ENCODE measurements at regions not wholly inside any gene's neighbourhood (a gene's known extent, or its start where the extent isn't known, plus 50 kb on each side); places are given as distances from the start of the nearest gene placed in this dataset.
"Not testable (repeated sequence)": the region's sequence is repeated elsewhere in the genome, so short reads cannot be mapped to it uniquely, and the experiment has no call there.

- Histone ChIP-seq H3K79me2 (ENCODE audit: control insufficient read depth, low read length) (no peaks in the 10 kb centered on the region), H3K4me1 (ENCODE audit: control insufficient read depth, low read length) (no peaks in the 10 kb centered on the region), H3K27ac (ENCODE audit: low read depth, low read length) (no peak overlapping the region), H3F3A (ENCODE audit: control insufficient read depth, insufficient read depth) (no peaks in the 10 kb centered on the region), H4K20me1 (ENCODE audit: control insufficient read depth, insufficient read depth, low read depth, low read length) (no peaks in the 10 kb centered on the region), H3K4me3 (ENCODE audit: low read length) (no peak overlapping the region), H3K9me3 (ENCODE audit: control insufficient read depth, insufficient read depth, low read length) (no peaks in the 10 kb centered on the region; the same call in 1 of the 2 replicates), H3K27me3 (ENCODE audit: control insufficient read depth, low read length) (no peaks in the 10 kb centered on the region), H3K4me2 (ENCODE audit: low read length) (no peak overlapping the region), H3K9me2 (replicated peaks; ENCODE audit: control insufficient read depth, low read length) (no peaks in the 10 kb centered on the region), H3K36me3 (ENCODE audit: control insufficient read depth, low read length) (no peaks in the 10 kb centered on the region)
- TF ChIP-seq EZH2phosphoT487 (IDR thresholded peaks at IDR 0.05; ENCODE audit: borderline replicate concordance, low read length): no peak
- TF ChIP-seq CTCF (IDR thresholded peaks at IDR 0.05; ENCODE audit: low read depth, low read length, poor library complexity, severe bottlenecking): no peak
These were observed 916.7 kb downstream of the PLOD2 start for GRCh38 chr3:145244327-145244726.

GRCh38 chr3:145246291-145246690 lies 914.7 kb downstream of the PLOD2 start:
- Histone ChIP-seq H3F3A (ENCODE audit: control insufficient read depth, insufficient read depth) (no peaks in the 10 kb centered on the region), H3K4me2 (ENCODE audit: low read length) (no peak overlapping the region), H3K4me3 (ENCODE audit: low read length) (no peak overlapping the region), H3K36me3 (ENCODE audit: control insufficient read depth, low read length) (no peaks in the 10 kb centered on the region), H3K4me1 (ENCODE audit: control insufficient read depth, low read length) (no peaks in the 10 kb centered on the region), H4K20me1 (ENCODE audit: control insufficient read depth, insufficient read depth, low read depth, low read length) (no peaks in the 10 kb centered on the region), H3K79me2 (ENCODE audit: control insufficient read depth, low read length) (no peaks in the 10 kb centered on the region), H3K27ac (ENCODE audit: low read depth, low read length) (no peak overlapping the region), H3K27me3 (ENCODE audit: control insufficient read depth, low read length) (no peaks in the 10 kb centered on the region), H3K9me3 (ENCODE audit: control insufficient read depth, insufficient read depth, low read length) (no peaks in the 10 kb centered on the region; the same call in 1 of the 2 replicates), H3K9me2 (replicated peaks; ENCODE audit: control insufficient read depth, low read length) (no peaks in the 10 kb centered on the region)
- no peak for TF ChIP-seq CTCF (IDR thresholded peaks at IDR 0.05; ENCODE audit: low read depth, low read length, poor library complexity, severe bottlenecking)
- no peak for TF ChIP-seq EZH2phosphoT487 (IDR thresholded peaks at IDR 0.05; ENCODE audit: borderline replicate concordance, low read length)

- no peaks in the 10 kb centered on the region for H3K4me1 ChIP-seq (ENCODE audit: control insufficient read depth, low read length)
- no peaks in the 10 kb centered on the region for H4K20me1 ChIP-seq (ENCODE audit: control insufficient read depth, insufficient read depth, low read depth, low read length)
- no peaks in the 10 kb centered on the region for H3K9me2 ChIP-seq (replicated peaks; ENCODE audit: control insufficient read depth, low read length)
- H3F3A ChIP-seq (ENCODE audit: control insufficient read depth, insufficient read depth): no peaks in the 10 kb centered on the region
- H3K4me3 ChIP-seq (ENCODE audit: low read length): no peak overlapping the region
- no peaks in the 10 kb centered on the region for H3K79me2 ChIP-seq (ENCODE audit: control insufficient read depth, low read length)
- no peak overlapping the region for H3K27ac ChIP-seq (ENCODE audit: low read depth, low read length)
- no peak overlapping the region for H3K4me2 ChIP-seq (ENCODE audit: low read length)
- no peaks in the 10 kb centered on the region for H3K36me3 ChIP-seq (ENCODE audit: control insufficient read depth, low read length)
- no peaks in the 10 kb centered on the region for H3K27me3 ChIP-seq (ENCODE audit: control insufficient read depth, low read length)
- no peak for TF ChIP-seq EZH2phosphoT487 (IDR thresholded peaks at IDR 0.05; ENCODE audit: borderline replicate concordance, low read length)
- no peaks in the 10 kb centered on the region; the same call in 1 of the 2 replicates for H3K9me3 ChIP-seq (ENCODE audit: control insufficient read depth, insufficient read depth, low read length)
These were observed 912.1 kb downstream of the PLOD2 start for GRCh38 chr3:145248928-145249327.

GRCh38 chr3:145251311-145251710 lies 909.7 kb downstream of the PLOD2 start:
- Histone ChIP-seq H4K20me1 (ENCODE audit: control insufficient read depth, insufficient read depth, low read depth, low read length) (no peaks in the 10 kb centered on the region), H3K4me3 (ENCODE audit: low read length) (no peak overlapping the region), H3K4me1 (ENCODE audit: control insufficient read depth, low read length) (no peaks in the 10 kb centered on the region), H3K27ac (ENCODE audit: low read depth, low read length) (no peak overlapping the region), H3F3A (ENCODE audit: control insufficient read depth, insufficient read depth) (no peaks in the 10 kb centered on the region), H3K36me3 (ENCODE audit: control insufficient read depth, low read length) (no peaks in the 10 kb centered on the region), H3K79me2 (ENCODE audit: control insufficient read depth, low read length) (no peaks in the 10 kb centered on the region), H3K9me3 (ENCODE audit: control insufficient read depth, insufficient read depth, low read length) (no peaks in the 10 kb centered on the region; the same call in 1 of the 2 replicates), H3K4me2 (ENCODE audit: low read length) (no peak overlapping the region), H3K9me2 (replicated peaks; ENCODE audit: control insufficient read depth, low read length) (no peaks in the 10 kb centered on the region), H3K27me3 (ENCODE audit: control insufficient read depth, low read length) (no peaks in the 10 kb centered on the region)
- TF ChIP-seq EZH2phosphoT487 (IDR thresholded peaks at IDR 0.05; ENCODE audit: borderline replicate concordance, low read length): no peak
- no peak for TF ChIP-seq CTCF (IDR thresholded peaks at IDR 0.05; ENCODE audit: low read depth, low read length, poor library complexity, severe bottlenecking)

GRCh38 chr3:145257967-145258366 lies 903.0 kb downstream of the PLOD2 start:
- H3K27me3 ChIP-seq (ENCODE audit: control insufficient read depth, low read length); H3K4me2 ChIP-seq (ENCODE audit: low read length); H3K4me3 ChIP-seq (ENCODE audit: low read length); H3K27ac ChIP-seq (ENCODE audit: low read depth, low read length); H3K79me2 ChIP-seq (ENCODE audit: control insufficient read depth, low read length); H3K36me3 ChIP-seq (ENCODE audit: control insufficient read depth, low read length); H3F3A ChIP-seq (ENCODE audit: control insufficient read depth, insufficient read depth); H4K20me1 ChIP-seq (ENCODE audit: control insufficient read depth, insufficient read depth, low read depth, low read length); H3K9me2 ChIP-seq (replicated peaks; ENCODE audit: control insufficient read depth, low read length); H3K4me1 ChIP-seq (ENCODE audit: control insufficient read depth, low read length); H3K9me3 ChIP-seq (ENCODE audit: control insufficient read depth, insufficient read depth, low read length): not testable (repeated sequence)

Data from DOHH2 (cell line).